ENCODE measurements at regions not wholly inside any gene's neighbourhood (a gene's known extent, or its start where the extent isn't known, plus 50 kb on each side); places are given as distances from the start of the nearest gene placed in this dataset.

GRCh38 chr3:117550766-117551165, 841.2 kb downstream of the TUSC7 start:
- DNase-seq (ENCODE audit: low read depth, low spot score), result no peak

- no peak for DNase-seq (ENCODE audit: low read depth, low spot score)
Measured at GRCh38 chr3:117553461-117553860, 843.9 kb downstream of the TUSC7 start.

GRCh38 chr3:117556646-117557407, 847.2 kb downstream of the TUSC7 start:
- no peak for DNase-seq (ENCODE audit: low read depth, low spot score)

DNA sequence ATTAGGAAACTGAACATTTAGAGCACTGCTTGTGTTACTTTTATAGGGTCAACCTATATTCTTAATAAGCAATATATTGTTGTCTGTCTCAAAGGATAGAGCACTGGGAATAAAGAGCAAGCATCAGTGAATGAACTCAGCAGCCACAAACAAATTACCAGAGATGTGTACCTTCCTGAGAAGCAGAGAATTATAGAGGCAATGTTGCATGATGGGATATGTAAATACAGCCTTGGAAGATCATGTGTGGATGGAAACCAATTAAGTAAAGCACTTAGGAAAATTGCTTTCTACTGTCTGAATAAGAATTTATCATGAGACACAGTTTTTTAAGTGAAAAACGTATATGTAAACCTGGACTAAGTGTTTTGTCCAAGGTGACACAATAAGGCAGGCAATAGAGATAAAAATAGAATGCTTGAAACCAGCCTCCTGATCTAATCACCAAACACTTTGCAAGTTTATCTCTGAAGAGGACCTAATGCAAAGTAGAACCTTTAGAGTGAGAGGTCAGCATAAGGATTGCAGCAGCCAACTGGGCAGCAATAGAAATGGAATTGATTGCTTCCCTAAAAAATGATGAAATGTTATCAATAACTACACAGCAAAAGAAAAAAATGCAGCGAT, 848.0 kb downstream of the TUSC7 start:
- no peak for DNase-seq (ENCODE audit: low read depth, low spot score)

- no peak for DNase-seq (ENCODE audit: low read depth, low spot score)
Measured at GRCh38 chr3:117558681-117559080, 849.1 kb downstream of the TUSC7 start.

- no peak for DNase-seq (ENCODE audit: low read depth, low spot score)
Measured at GRCh38 chr3:117562000-117562399, 852.4 kb downstream of the TUSC7 start.

DNA sequence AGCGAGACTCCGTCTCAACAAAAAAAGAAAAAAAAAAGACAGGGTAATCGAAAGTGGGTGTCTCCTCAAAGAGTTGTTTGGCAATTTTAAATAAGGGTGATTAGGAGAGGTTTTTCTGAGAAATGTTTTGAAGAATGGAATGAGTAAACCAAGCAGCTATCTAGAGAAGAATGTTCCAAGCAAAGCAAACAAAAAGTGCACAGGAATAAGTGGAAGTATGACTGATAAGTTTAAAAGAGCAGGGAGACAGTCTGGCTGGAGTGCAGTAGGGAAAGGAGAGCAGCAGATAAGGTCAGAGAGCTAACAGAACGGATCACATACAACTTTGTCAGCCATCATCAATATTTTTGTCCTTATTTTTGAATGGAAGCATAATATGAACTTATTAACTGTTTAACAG, 853.5 kb downstream of the TUSC7 start:
- no peak for DNase-seq (ENCODE audit: low read depth, low spot score)

GRCh38 chr3:117565777-117566176, 856.2 kb downstream of the TUSC7 start:
- no peak for DNase-seq (ENCODE audit: low read depth, low spot score)

- no peak for DNase-seq (ENCODE audit: low read depth, low spot score)
Measured at GRCh38 chr3:117566926-117567325, 857.3 kb downstream of the TUSC7 start.

- DNase-seq (ENCODE audit: low read depth, low spot score), result no peak
Measured at GRCh38 chr3:117567382-117567781, 857.8 kb downstream of the TUSC7 start.

GRCh38 chr3:117567906-117568305, 858.3 kb downstream of the TUSC7 start:
- no peak for DNase-seq (ENCODE audit: low read depth, low spot score)

GRCh38 chr3:117572786-117573185, 863.2 kb downstream of the TUSC7 start:
- no peak for DNase-seq (ENCODE audit: low read depth, low spot score)

GRCh38 chr3:117580806-117581205, 871.2 kb downstream of the TUSC7 start:
- DNase-seq (ENCODE audit: low read depth, low spot score), result no peak

- no peak for DNase-seq (ENCODE audit: low read depth, low spot score)
Measured at GRCh38 chr3:117586161-117586560, 876.6 kb downstream of the TUSC7 start.

- no peak for DNase-seq (ENCODE audit: low read depth, low spot score)
Measured at GRCh38 chr3:117587416-117587815, 877.8 kb downstream of the TUSC7 start.

GRCh38 chr3:117589454-117589853, 879.9 kb downstream of the TUSC7 start:
- no peak for DNase-seq (ENCODE audit: low read depth, low spot score)

- DNase-seq (ENCODE audit: low read depth, low spot score), result no peak
Measured at GRCh38 chr3:117595615-117596014, 886.0 kb downstream of the TUSC7 start.

GRCh38 chr3:117596503-117596902, 886.9 kb downstream of the TUSC7 start:
- DNase-seq (ENCODE audit: low read depth, low spot score), result no peak

DNA sequence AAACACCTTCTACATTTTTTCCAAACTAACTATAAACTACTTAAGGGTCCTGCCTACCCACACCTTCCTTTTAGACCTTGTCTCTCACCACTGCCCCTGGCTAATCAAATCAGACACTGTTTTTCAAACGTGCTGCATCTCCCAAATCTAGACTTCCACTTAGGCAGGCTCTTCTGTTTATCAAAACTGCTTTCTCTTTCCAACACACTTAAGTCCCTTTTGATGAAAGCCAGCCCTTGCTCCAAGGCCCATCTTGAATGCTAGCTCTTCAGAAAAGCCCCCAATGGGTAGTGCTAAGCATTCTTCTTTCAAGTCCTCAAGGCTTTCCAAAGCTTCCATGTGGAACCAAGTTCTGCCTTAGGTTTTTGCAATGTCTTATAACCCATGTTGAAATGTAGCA, 888.3 kb downstream of the TUSC7 start:
- DNase-seq (ENCODE audit: low read depth, low spot score), result no peak

- no peak for DNase-seq (ENCODE audit: low read depth, low spot score)
Measured at GRCh38 chr3:117600112-117600511, 890.5 kb downstream of the TUSC7 start.

DNA sequence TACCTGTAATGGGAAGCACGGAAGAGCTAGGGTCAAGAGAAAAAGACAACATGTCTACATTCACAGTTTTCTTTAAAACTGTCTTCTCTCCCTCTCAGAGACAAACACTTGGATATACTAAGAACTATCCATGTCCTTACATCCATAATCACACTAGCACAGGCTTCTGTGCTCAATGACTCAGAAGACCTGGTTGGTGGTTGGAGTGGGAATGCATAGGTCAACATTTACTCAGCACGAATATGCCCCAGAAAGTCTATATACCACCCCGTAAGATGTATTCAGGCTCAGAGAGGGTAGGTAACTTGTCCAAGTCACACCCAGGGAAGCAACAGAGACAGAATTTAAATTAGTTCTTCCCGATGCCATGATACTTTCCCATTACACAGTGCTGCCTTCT, 891.1 kb downstream of the TUSC7 start:
- DNase-seq (ENCODE audit: low read depth, low spot score), result no peak

GRCh38 chr3:117602058-117602644, 892.6 kb downstream of the TUSC7 start:
- no peak for DNase-seq (ENCODE audit: low read depth, low spot score)

DNA sequence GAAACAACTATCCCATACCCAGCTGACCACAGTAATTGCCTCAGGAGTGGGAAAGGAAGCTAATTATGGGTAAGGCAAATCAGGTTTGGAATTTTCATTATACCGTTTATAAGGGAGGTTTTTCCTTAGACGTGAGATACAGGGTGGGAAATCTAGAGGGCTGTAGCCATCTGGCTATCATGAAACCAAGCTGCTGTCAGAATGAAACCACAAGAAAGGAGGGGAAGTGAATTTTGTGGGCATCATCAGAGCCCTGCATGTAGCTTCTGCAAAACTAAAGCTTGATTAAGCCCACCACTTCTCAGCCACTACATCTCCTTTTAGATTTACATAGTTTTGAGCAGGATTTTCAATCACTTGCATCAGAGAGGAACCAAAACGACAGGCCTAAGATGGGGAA, 893.5 kb downstream of the TUSC7 start:
- DNase-seq (ENCODE audit: low read depth, low spot score), result no peak

Data from brain pericyte (primary cell).